ENCODE measurements at regions not wholly inside any gene's neighbourhood (a gene's known extent, or its start where the extent isn't known, plus 50 kb on each side); places are given as distances from the start of the nearest gene placed in this dataset.

GRCh38 chr11:42502151-42502550 is 809.6 kb upstream of the API5 start:
- intact Hi-C loops (cut with DNase I): no loop called here
- ATAC-seq (no peak), DNase-seq (no peak)

GRCh38 chr11:42521994-42522393 is 789.8 kb upstream of the API5 start:
- DNase-seq (no peak), ATAC-seq (no peak)
- intact Hi-C loops (cut with DNase I): loop anchor here in 1 of 2 donors (5.0 kb wide), 1 partner anchor 1060 kb away; no protein-coding TSS in a partner anchor

GRCh38 chr11:42524534-42525227 is 787.1 kb upstream of the API5 start:
- peak; percentile 58 to 78 for ATAC-seq
- intact Hi-C loops (cut with DNase I): loop anchor here in 1 of 2 donors (5.0 kb wide), 1 partner anchor 1062 kb away; no protein-coding TSS in a partner anchor
- peak; percentile 34 for DNase-seq

GRCh38 chr11:42526426-42526825 is 785.4 kb upstream of the API5 start:
- no peak for DNase-seq
- intact Hi-C loops (cut with DNase I): no loop called here
- ATAC-seq: no peak

- DNase-seq (no peak), ATAC-seq (no peak)
- intact Hi-C loops (cut with DNase I): no loop called here
Measured at GRCh38 chr11:42528471-42528870, 783.3 kb upstream of the API5 start.

GRCh38 chr11:42528911-42529310 is 782.9 kb upstream of the API5 start:
- ATAC-seq (no peak), DNase-seq (no peak)
- intact Hi-C loops (cut with DNase I): no loop called here

- no peak for ATAC-seq
- intact Hi-C loops (cut with DNase I): no loop called here
- no peak for DNase-seq
Measured at GRCh38 chr11:42536611-42537360, 775.0 kb upstream of the API5 start.

GRCh38 chr11:42542336-42542735 is 769.5 kb upstream of the API5 start:
- ATAC-seq (no peak), DNase-seq (no peak)
- intact Hi-C loops (cut with DNase I): no loop called here

GRCh38 chr11:42543844-42544419 is 767.9 kb upstream of the API5 start:
- intact Hi-C loops (cut with DNase I): no loop called here
- DNase-seq (no peak), ATAC-seq (peak in 1 of 2 donors; percentile 8)

- ATAC-seq (no peak), DNase-seq (peak; percentile 39)
- intact Hi-C loops (cut with DNase I): no loop called here
Measured at GRCh38 chr11:42544726-42545125, 767.1 kb upstream of the API5 start.

GRCh38 chr11:42545954-42546353 is 765.8 kb upstream of the API5 start:
- intact Hi-C loops (cut with DNase I): no loop called here
- ATAC-seq (no peak), DNase-seq (no peak)

- intact Hi-C loops (cut with DNase I): no loop called here
- ATAC-seq (no peak), DNase-seq (peak; percentile 17)
Measured at GRCh38 chr11:42552786-42553185, 759.0 kb upstream of the API5 start.

GRCh38 chr11:42555190-42555589 is 756.6 kb upstream of the API5 start:
- DNase-seq (no peak), ATAC-seq (no peak)
- intact Hi-C loops (cut with DNase I): no loop called here

GRCh38 chr11:42571131-42571877 is 740.5 kb upstream of the API5 start:
- no peak for ATAC-seq
- no peak for DNase-seq
- intact Hi-C loops (cut with DNase I): no loop called here

- no peak for DNase-seq
- intact Hi-C loops (cut with DNase I): no loop called here
- ATAC-seq: no peak
Measured at GRCh38 chr11:42571878-42572610, 739.8 kb upstream of the API5 start.

- ATAC-seq (no peak), DNase-seq (no peak)
- intact Hi-C loops (cut with DNase I): no loop called here
Measured at GRCh38 chr11:42576318-42576717, 735.5 kb upstream of the API5 start.

GRCh38 chr11:42589286-42589685 is 722.5 kb upstream of the API5 start:
- intact Hi-C loops (cut with DNase I): no loop called here
- ATAC-seq (no peak), DNase-seq (no peak)

- no peak for ATAC-seq
- intact Hi-C loops (cut with DNase I): no loop called here
- no peak for DNase-seq
Measured at GRCh38 chr11:42591841-42592240, 720.0 kb upstream of the API5 start.

- DNase-seq: no peak
- no peak for ATAC-seq
- intact Hi-C loops (cut with DNase I): no loop called here
Measured at GRCh38 chr11:42593441-42593840, 718.4 kb upstream of the API5 start.

All from left cardiac atrium (tissue), 4 donors.